K562 (cell line): ENCODE measurements at regions not wholly inside any gene's neighbourhood (a gene's known extent, or its start where the extent isn't known, plus 50 kb on each side); places are given as distances from the start of the nearest gene placed in this dataset.

Source experiments
- E4F1 ChIP-seq: fragments of 250-450 bp; sonication (Bioruptor Pico); IDR thresholded peaks from 2 replicates; pipeline ENCODE4 v1.5.0; 2021; ENCODE audit warnings: mild to moderate bottlenecking, borderline replicate concordance
- HCFC1 ChIP-seq: IDR thresholded peaks from 2 replicates; pipeline ENCODE4 v1.6.1; 2012; ENCODE audit warnings: low read depth, low read length, improper control_type of control experiment
- HMG20B ChIP-seq: fragments of 250-450 bp; sonication (Bioruptor Pico); IDR thresholded peaks from 2 replicates; pipeline ENCODE4 v1.5.0; 2021; ENCODE audit warnings: mild to moderate bottlenecking
- THRB ChIP-seq: fragments of 450-650 bp; formaldehyde crosslinking; conservative IDR thresholded peaks from 2 replicates; pipeline ENCODE4 v1.4.0; 2022; ENCODE audit warnings: mild to moderate bottlenecking, missing genetic modification characterization

- no peak for TF ChIP-seq HMG20B (CRISPR knock-in tag)
- TF ChIP-seq HCFC1, result no peak
- TF ChIP-seq E4F1 (CRISPR knock-in tag), result no peak
- TF ChIP-seq THRB (CRISPR knock-in tag), result no peak
These were observed 50.9 kb upstream of the DUSP22 start for GRCh38 chr6:241336-241865.
